ENCODE measurements at regions not wholly inside any gene's neighbourhood (a gene's known extent, or its start where the extent isn't known, plus 50 kb on each side); places are given as distances from the start of the nearest gene placed in this dataset.
A peak's percentile ranks its signal among the peaks of the same experiment; 100 is the strongest.
"Not testable (repeated sequence)": the region's sequence is repeated elsewhere in the genome, so short reads cannot be mapped to it uniquely, and the experiment has no call there.

GRCh38 chr2:133624551-133624950 lies 56.3 kb upstream of the NCKAP5 start:
- peak; percentile 54 for DNase-seq

- no peak for DNase-seq
Measured at GRCh38 chr2:133627741-133628140, 59.5 kb upstream of the NCKAP5 start.

- DNase-seq = no peak
Measured at GRCh38 chr2:133633309-133633708, 65.0 kb upstream of the NCKAP5 start.

- DNase-seq = peak; percentile 91
Measured at GRCh38 chr2:133633881-133634409, 65.7 kb upstream of the NCKAP5 start.

- DNase-seq = peak; percentile 9
Measured at GRCh38 chr2:133635131-133635530, 66.9 kb upstream of the NCKAP5 start.

GRCh38 chr2:133636287-133636686 lies 68.0 kb upstream of the NCKAP5 start:
- no peak for DNase-seq

GRCh38 chr2:133640103-133640502 lies 71.8 kb upstream of the NCKAP5 start:
- DNase-seq = no peak

GRCh38 chr2:133641497-133641896 lies 73.2 kb upstream of the NCKAP5 start:
- DNase-seq = peak; percentile 36

- no peak for DNase-seq
Measured at GRCh38 chr2:133641942-133642725, 73.9 kb upstream of the NCKAP5 start.

- DNase-seq = peak; percentile 91
Measured at GRCh38 chr2:133642791-133643191, 74.5 kb upstream of the NCKAP5 start.

- DNase-seq = no peak
Measured at GRCh38 chr2:133643863-133644262, 75.6 kb upstream of the NCKAP5 start.

- DNase-seq = peak; percentile 81
Measured at GRCh38 chr2:133644846-133645245, 76.6 kb upstream of the NCKAP5 start.

- DNase-seq = not testable (repeated sequence)
Measured at GRCh38 chr2:133647386-133647785, 79.1 kb upstream of the NCKAP5 start.

- no peak for DNase-seq
Measured at GRCh38 chr2:133651861-133652260, 83.6 kb upstream of the NCKAP5 start.

- peak; percentile 99 for DNase-seq
Measured at GRCh38 chr2:133652398-133652797, 84.1 kb upstream of the NCKAP5 start.

- peak; percentile 89 for DNase-seq
Measured at GRCh38 chr2:133653056-133653455, 84.8 kb upstream of the NCKAP5 start.

- no peak for DNase-seq
Measured at GRCh38 chr2:133654949-133655348, 86.7 kb upstream of the NCKAP5 start.

- peak; percentile 74 for DNase-seq
Measured at GRCh38 chr2:133655610-133656009, 87.3 kb upstream of the NCKAP5 start.

- no peak for DNase-seq
Measured at GRCh38 chr2:133657591-133657990, 89.3 kb upstream of the NCKAP5 start.

- DNase-seq = no peak
Measured at GRCh38 chr2:133658020-133658903, 90.0 kb upstream of the NCKAP5 start.

GRCh38 chr2:133660510-133660909 lies 92.2 kb upstream of the NCKAP5 start:
- peak; percentile 19 for DNase-seq

GRCh38 chr2:133661392-133661791 lies 93.1 kb upstream of the NCKAP5 start:
- DNase-seq = no peak

GRCh38 chr2:133666621-133667020 lies 98.4 kb upstream of the NCKAP5 start:
- DNase-seq = no peak
